H1 (cell line): ENCODE measurements at regions not wholly inside any gene's neighbourhood (a gene's known extent, or its start where the extent isn't known, plus 50 kb on each side); places are given as distances from the start of the nearest gene placed in this dataset.

Source experiments
- BCL11A ChIP-seq, 2 experiments: IDR thresholded peaks; one replicate each; pipeline ENCODE4 v1.6.1; 2011; ENCODE audit warnings: low read depth in 2 of 2, low read length in 2 of 2, mild to moderate bottlenecking in 2 of 2
- CBX8 ChIP-seq: fragments of 300-800, 300-1000 bp; sonication (generic); IDR thresholded peaks from 2 replicates; pipeline ENCODE4 v1.7.1; 2016; ENCODE audit warnings: low read depth, low read length, borderline replicate concordance
- KDM4A ChIP-seq: IDR thresholded peaks from one replicate; pipeline ENCODE4 v1.7.1; 2012; ENCODE audit warnings: low read depth, mild to moderate bottlenecking, moderate library complexity, low read length, inconsistent platforms; ENCODE audit not compliant: severe bottlenecking
- SRF ChIP-seq: IDR thresholded peaks from 2 replicates; pipeline ENCODE4 v1.6.1; 2011; ENCODE audit warnings: mild to moderate bottlenecking, low read depth, low read length, moderate library complexity

GRCh38 chr6:77136086-77136485 lies 327.2 kb downstream of the HTR1B start (continued):
- no peak for TF ChIP-seq BCL11A (IDR thresholded peaks at IDR 0.05; ENCODE audit: low read depth in 2 of 2, low read length in 2 of 2)
- TF ChIP-seq CBX8 = no peak
- TF ChIP-seq KDM4A = no peak
- TF ChIP-seq SRF = no peak
